ENCODE measurements at regions not wholly inside any gene's neighbourhood (a gene's known extent, or its start where the extent isn't known, plus 50 kb on each side); places are given as distances from the start of the nearest gene placed in this dataset.

- no peak overlapping the region for H3K4me3 ChIP-seq (ENCODE audit: insufficient read depth, low read depth, low read length)
- no peak overlapping the region for H2BK120ac ChIP-seq (ENCODE audit: low read depth, low read length)
- H4K5ac ChIP-seq (ENCODE audit: low read depth, low read length) = no peak overlapping the region
- no peaks in the 10 kb centered on the region for H3K4me1 ChIP-seq (ENCODE audit: control insufficient read depth, insufficient read depth, low read length)
- H4K8ac ChIP-seq (ENCODE audit: low read depth in 2 of 2, low read length in 2 of 2) = no peak overlapping the region
- H3K4me2 ChIP-seq (ENCODE audit: low read depth, low read length) = no peak overlapping the region
- H3K23ac ChIP-seq (ENCODE audit: low read depth, low read length) = no peak overlapping the region
- H3K27ac ChIP-seq (ENCODE audit: insufficient read depth, low read length) = no peak overlapping the region
- no peak overlapping the region for H2AK9ac ChIP-seq (replicated peaks; ENCODE audit: low read depth, low read length, poor library complexity)
- H3K36me3 ChIP-seq (ENCODE audit: control insufficient read depth, insufficient read depth, low read length) = no peaks in the 10 kb centered on the region
- H4K91ac ChIP-seq (ENCODE audit: insufficient read depth, low read depth, low read length) = no peak overlapping the region
- 65% methylated on average over 4 of the region's 16 CpGs; no CpG with 5 or more reads in 1 of the 2 experiments for WGBS, 2 experiments (ENCODE audit: extremely low coverage in 2 of 2, insufficient read length in 1 of 2)
- H2AK5ac ChIP-seq (ENCODE audit: low read depth, low read length) = no peak overlapping the region
- no peak overlapping the region for H3K18ac ChIP-seq (ENCODE audit: low read depth, low read length)
- ChIA-PET CTCF (no interaction called here), POLR2A (ENCODE audit: unreplicated experiment) (no interaction called here)
- H3K27me3 ChIP-seq (ENCODE audit: control insufficient read depth, insufficient read depth, low read length) = no peaks in the 10 kb centered on the region
- no peaks in the 10 kb centered on the region for H3K9me1 ChIP-seq (ENCODE audit: insufficient read depth, low read length)
- no peak overlapping the region for H3K14ac ChIP-seq (replicated peaks; ENCODE audit: low read depth, low read length)
- in situ Hi-C loops (cut with MboI; ENCODE audit: low sequenced_read_pairs) = no loop called here
- H4K20me1 ChIP-seq (ENCODE audit: insufficient read depth, low read length) = no peaks in the 10 kb centered on the region
- no peak overlapping the region for H3K56ac ChIP-seq (ENCODE audit: extremely low read depth, insufficient read depth, low read length)
- H3K9ac ChIP-seq (ENCODE audit: low read depth, low read length) = no peak overlapping the region
- no peak overlapping the region for H2BK20ac ChIP-seq (ENCODE audit: low read depth, low read length)
- no peaks in the 10 kb centered on the region for H3K79me1 ChIP-seq (ENCODE audit: low read depth in 1 of 2, low read length in 2 of 2)
- H2BK15ac ChIP-seq (ENCODE audit: low read depth, low read length) = no peak overlapping the region
- DNase-seq (no peak), ATAC-seq (ENCODE audit: low read depth) (no peak)
- H2BK5ac ChIP-seq (ENCODE audit: low read depth, low read length, poor library complexity, severe bottlenecking) = no peak overlapping the region
- no TSS peak for BruUV-seq (replicated peaks)
- H3K4ac ChIP-seq (ENCODE audit: low read depth, low read length) = no peak overlapping the region
- H3K9me3 ChIP-seq (ENCODE audit: control insufficient read depth, insufficient read depth, low read length) = peaks cover 6% of the 10 kb centered on the region; the same call in 1 of the 2 replicates
- dilution Hi-C loops (cut with HindIII; ENCODE audit: low sequenced_read_pairs, unreplicated experiment) = no loop called here
- no peak overlapping the region for H2AFZ ChIP-seq (replicated peaks; ENCODE audit: low read length, poor library complexity)
- TF ChIP-seq CTCF (conservative IDR thresholded peaks at IDR 0.05; ENCODE audit: low read depth, low read length) (no peak), CEBPB (IDR thresholded peaks at IDR 0.05; ENCODE audit: low read depth, low read length) (no peak), POLR2A (IDR thresholded peaks at IDR 0.05; ENCODE audit: low read depth, low read length) (no peak), FOS (IDR thresholded peaks at IDR 0.05; ENCODE audit: low read depth, low read length) (no peak), BHLHE40 (IDR thresholded peaks at IDR 0.05; ENCODE audit: low read depth, low read length) (no peak), MAFK (IDR thresholded peaks at IDR 0.05; ENCODE audit: low read depth, low read length) (no peak), RCOR1 (IDR thresholded peaks at IDR 0.05; ENCODE audit: insufficient replicate concordance, low read length) (no peak), ELK1 (IDR thresholded peaks at IDR 0.05; ENCODE audit: borderline replicate concordance, low read depth, low read length) (no peak), MXI1 (IDR thresholded peaks at IDR 0.05; ENCODE audit: borderline replicate concordance, low read depth, low read length) (no peak), USF2 (IDR thresholded peaks at IDR 0.05; ENCODE audit: low read depth, low read length) (no peak), RAD21 (IDR thresholded peaks at IDR 0.05; ENCODE audit: low read length) (no peak)
- intact Hi-C loops (cut with micrococcal nuclease) = no loop called here
Measured at GRCh38 chr4:189740873-189741272, 199.8 kb upstream of the FRG1 start.

Data from IMR-90 (cell line).